NB4 (cell line): ENCODE measurements at regions not wholly inside any gene's neighbourhood (a gene's known extent, or its start where the extent isn't known, plus 50 kb on each side); places are given as distances from the start of the nearest gene placed in this dataset.

ENCODE experiments used
- POLR2A ChIP-seq: IDR thresholded peaks from 2 replicates; pipeline ENCODE4 v1.6.1; 2011; ENCODE audit warnings: mild to moderate bottlenecking; ENCODE audit not compliant: insufficient read length; ENCODE audit errors: extremely low read depth
- TF ChIP-seq, protein P1 (sequence below): IDR thresholded peaks from one replicate; pipeline ENCODE4 v1.5.1; 2012; ENCODE audit warnings: low read depth, low read length
- TF ChIP-seq, protein P2 (sequence below): IDR thresholded peaks from 2 replicates; pipeline ENCODE4 v1.6.1; 2011; ENCODE audit warnings: low read depth, low read length

DNA sequence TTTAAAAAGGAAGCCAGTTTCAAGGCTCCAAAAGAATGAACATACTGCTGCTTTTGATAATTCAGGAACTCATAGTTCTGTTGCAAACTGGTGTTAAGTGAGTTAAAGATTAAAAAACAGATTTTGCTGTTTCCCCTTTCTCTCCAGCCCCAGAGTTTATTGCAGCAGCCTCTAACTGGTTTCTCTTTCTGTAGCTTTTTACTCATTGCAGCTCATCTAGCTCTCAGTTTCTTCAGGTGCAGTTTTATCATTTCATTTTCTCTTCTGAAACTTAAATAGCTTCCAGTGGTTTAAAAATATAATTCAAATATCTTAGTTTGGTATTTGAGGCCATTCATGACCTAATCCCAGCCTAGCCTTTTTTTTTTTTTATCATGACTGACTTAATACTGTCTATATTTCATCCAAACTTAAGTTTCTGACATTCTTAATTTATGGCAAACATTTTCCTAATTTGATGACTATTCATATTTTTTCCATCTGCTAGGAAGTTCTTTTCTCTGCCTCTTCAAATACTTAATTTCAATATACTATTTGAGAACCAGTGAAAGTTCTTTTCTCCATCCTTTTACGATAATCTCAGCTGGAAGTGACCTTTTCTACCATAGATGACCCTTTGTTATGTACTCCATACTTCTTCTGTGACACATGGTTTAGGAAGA lies 252.7 kb upstream of the GRIA1 start:
- TF ChIP-seq, protein P1, sequence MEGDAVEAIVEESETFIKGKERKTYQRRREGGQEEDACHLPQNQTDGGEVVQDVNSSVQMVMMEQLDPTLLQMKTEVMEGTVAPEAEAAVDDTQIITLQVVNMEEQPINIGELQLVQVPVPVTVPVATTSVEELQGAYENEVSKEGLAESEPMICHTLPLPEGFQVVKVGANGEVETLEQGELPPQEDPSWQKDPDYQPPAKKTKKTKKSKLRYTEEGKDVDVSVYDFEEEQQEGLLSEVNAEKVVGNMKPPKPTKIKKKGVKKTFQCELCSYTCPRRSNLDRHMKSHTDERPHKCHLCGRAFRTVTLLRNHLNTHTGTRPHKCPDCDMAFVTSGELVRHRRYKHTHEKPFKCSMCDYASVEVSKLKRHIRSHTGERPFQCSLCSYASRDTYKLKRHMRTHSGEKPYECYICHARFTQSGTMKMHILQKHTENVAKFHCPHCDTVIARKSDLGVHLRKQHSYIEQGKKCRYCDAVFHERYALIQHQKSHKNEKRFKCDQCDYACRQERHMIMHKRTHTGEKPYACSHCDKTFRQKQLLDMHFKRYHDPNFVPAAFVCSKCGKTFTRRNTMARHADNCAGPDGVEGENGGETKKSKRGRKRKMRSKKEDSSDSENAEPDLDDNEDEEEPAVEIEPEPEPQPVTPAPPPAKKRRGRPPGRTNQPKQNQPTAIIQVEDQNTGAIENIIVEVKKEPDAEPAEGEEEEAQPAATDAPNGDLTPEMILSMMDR, result no peak
- TF ChIP-seq, protein P2, sequence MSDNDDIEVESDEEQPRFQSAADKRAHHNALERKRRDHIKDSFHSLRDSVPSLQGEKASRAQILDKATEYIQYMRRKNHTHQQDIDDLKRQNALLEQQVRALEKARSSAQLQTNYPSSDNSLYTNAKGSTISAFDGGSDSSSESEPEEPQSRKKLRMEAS, result no peak
- no peak for TF ChIP-seq POLR2A
